Right lobe of liver (tissue), 6 donors: ENCODE measurements at regions not wholly inside any gene's neighbourhood (a gene's known extent, or its start where the extent isn't known, plus 50 kb on each side); places are given as distances from the start of the nearest gene placed in this dataset.

Source experiments
- ATAC-seq, 4 donors: fragments of 200-7000 bp; cut with Tn5 transposase; one replicate each; pipeline ENCODE4 v1.9.1; 2020; ENCODE audit warnings: mild to moderate bottlenecking in 4 of 4, moderate library complexity in 4 of 4
- DNase-seq, 3 donors: peaks; one replicate each; pipeline ENCODE4 v3.0.0-alpha.2; 2020
- H3K27ac ChIP-seq, 3 donors: fragments of 200-600 bp; one replicate each; pipeline ENCODE4 v1.8.0; 2022
- H3K27me3 ChIP-seq, 2 donors: fragments of 200-600 bp; one replicate each; pipeline ENCODE4 v1.8.0; 2022
- H3K36me3 ChIP-seq, 4 donors: fragments of 200-600 bp; sonication (generic) in 1 of 4; one replicate each; pipeline versions ENCODE4 v1.5.1 to v1.8.0; 2017 to 2022; ENCODE audit warnings: control low read depth in 1 of 4
- H3K4me1 ChIP-seq, 4 donors: fragments of 200-600 bp; sonication (generic) in 1 of 4; one replicate each; pipeline versions ENCODE4 v1.5.1 to v1.8.0; 2017 to 2022; ENCODE audit warnings: control low read depth in 1 of 4
- H3K4me3 ChIP-seq, 3 donors: fragments of 200-600 bp; one replicate each; pipeline ENCODE4 v1.8.0; 2022
- H3K9me3 ChIP-seq, 4 donors: fragments of 200-600 bp; sonication (generic) in 1 of 4; one replicate each; pipeline versions ENCODE4 v1.5.1 to v1.8.0; 2017 to 2022; ENCODE audit warnings: control low read depth in 1 of 4
- POLR2A ChIP-seq: fragments of 450-650 bp; IDR thresholded peaks from one replicate; pipeline ENCODE4 v1.6.1; 2017; ENCODE audit warnings: antibody characterized with exemption, mild to moderate bottlenecking
- whole genome bisulfite sequencing: methylation state at CpG from one replicate; pipeline ENCODE4 v1.1.6; 2018; ENCODE audit warnings: low coverage, low lambda C conversion rate; ENCODE audit not compliant: insufficient coverage; ENCODE audit errors: missing lambda C conversion rate; 5-methylcytosine and 5-hydroxymethylcytosine counted together
- intact Hi-C, 2 donors: fragments of 100-400 bp; cut with DNase I; formaldehyde crosslinking; loops; one replicate each; pipeline versions ENCODE4 v1.11.2 to v1.14.1; 2022
- TF ChIP-seq, protein P1 (sequence below), 4 donors: fragments of 200-600 bp in 3 of 4; fragments of 450-650 bp in 1 of 4; IDR thresholded peaks; one replicate each; pipeline versions ENCODE4 v1.5.1 to v1.8.0; 2016 to 2022; ENCODE audit warnings: antibody characterized with exemption in 4 of 4, mild to moderate bottlenecking in 2 of 4
- donor health status: DM: no; HTN: yes; CAD: no.
- donor health status: DM: no; HTN: no; CAD: no.
- donor health status: DM: no; HTN: no; CAD: no.
- donor health status: DM: no; HTN: yes; CAD: no.
- donor health status: DM: no; HTN: yes; CAD: no.

- Histone ChIP-seq H3K4me1 (no peaks in the 10 kb centered on the region), H3K27ac (no peak overlapping the region), H3K27me3 (no peaks in the 10 kb centered on the region), H3K9me3 (no peaks in the 10 kb centered on the region), H3K36me3 (no peaks in the 10 kb centered on the region), H3K4me3 (no peak overlapping the region)
- no peak for DNase-seq
- no CpG with 5 or more reads among the region's 1 CpG for WGBS
- TF ChIP-seq, protein P1, sequence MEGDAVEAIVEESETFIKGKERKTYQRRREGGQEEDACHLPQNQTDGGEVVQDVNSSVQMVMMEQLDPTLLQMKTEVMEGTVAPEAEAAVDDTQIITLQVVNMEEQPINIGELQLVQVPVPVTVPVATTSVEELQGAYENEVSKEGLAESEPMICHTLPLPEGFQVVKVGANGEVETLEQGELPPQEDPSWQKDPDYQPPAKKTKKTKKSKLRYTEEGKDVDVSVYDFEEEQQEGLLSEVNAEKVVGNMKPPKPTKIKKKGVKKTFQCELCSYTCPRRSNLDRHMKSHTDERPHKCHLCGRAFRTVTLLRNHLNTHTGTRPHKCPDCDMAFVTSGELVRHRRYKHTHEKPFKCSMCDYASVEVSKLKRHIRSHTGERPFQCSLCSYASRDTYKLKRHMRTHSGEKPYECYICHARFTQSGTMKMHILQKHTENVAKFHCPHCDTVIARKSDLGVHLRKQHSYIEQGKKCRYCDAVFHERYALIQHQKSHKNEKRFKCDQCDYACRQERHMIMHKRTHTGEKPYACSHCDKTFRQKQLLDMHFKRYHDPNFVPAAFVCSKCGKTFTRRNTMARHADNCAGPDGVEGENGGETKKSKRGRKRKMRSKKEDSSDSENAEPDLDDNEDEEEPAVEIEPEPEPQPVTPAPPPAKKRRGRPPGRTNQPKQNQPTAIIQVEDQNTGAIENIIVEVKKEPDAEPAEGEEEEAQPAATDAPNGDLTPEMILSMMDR (IDR thresholded peaks at IDR 0.05): no peak
- TF ChIP-seq POLR2A: no peak
- intact Hi-C loops: no loop called here
- no peak for ATAC-seq
These were observed 417.1 kb downstream of the DMRTA1 start for GRCh38 chr9:22863736-22864135.

- intact Hi-C loops: no loop called here
- H3K4me1 ChIP-seq: no peaks in the 10 kb centered on the region
- H3K9me3 ChIP-seq: no peaks in the 10 kb centered on the region
- no peak overlapping the region for H3K4me3 ChIP-seq
- no peaks in the 10 kb centered on the region for H3K36me3 ChIP-seq
- no peak overlapping the region for H3K27ac ChIP-seq
- 92% methylated on average over 4 of the region's 4 CpGs for WGBS
- ATAC-seq (no peak), DNase-seq (no peak)
- TF ChIP-seq, protein P1 (IDR thresholded peaks at IDR 0.05): no peak
- no peak for TF ChIP-seq POLR2A
- H3K27me3 ChIP-seq: no peaks in the 10 kb centered on the region
These were observed 446.7 kb downstream of the DMRTA1 start for GRCh38 chr9:22893196-22893843.

- DNase-seq (no peak), ATAC-seq (no peak)
- Histone ChIP-seq H3K27ac (no peak overlapping the region), H3K9me3 (no peaks in the 10 kb centered on the region), H3K4me1 (no peaks in the 10 kb centered on the region), H3K4me3 (no peak overlapping the region), H3K27me3 (no peaks in the 10 kb centered on the region), H3K36me3 (no peaks in the 10 kb centered on the region)
- TF ChIP-seq, protein P1 (IDR thresholded peaks at IDR 0.05): no peak
- TF ChIP-seq POLR2A: no peak
- WGBS: 63% methylated on average over 4 of the region's 4 CpGs
- intact Hi-C loops: no loop called here
These were observed 452.0 kb downstream of the DMRTA1 start for GRCh38 chr9:22898591-22898990.

DNA sequence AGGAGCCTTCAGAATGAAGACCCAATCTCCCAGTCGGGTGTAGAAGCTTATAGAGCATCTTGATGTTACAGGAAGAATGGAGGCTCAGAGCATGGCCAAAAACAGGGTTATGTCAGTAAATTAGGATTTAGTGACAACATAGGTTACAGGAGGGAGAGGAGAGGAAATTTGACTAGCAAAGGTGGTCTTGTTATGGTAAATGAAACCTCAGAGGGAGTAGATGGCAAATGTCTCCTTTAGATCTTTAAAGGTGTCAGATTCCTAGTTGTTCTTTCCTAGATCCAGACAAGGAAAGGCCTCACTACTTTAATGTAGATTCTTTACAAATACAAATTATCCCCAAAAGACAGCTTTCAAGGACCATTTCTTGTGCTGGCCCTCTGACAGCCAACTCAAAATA, 465.0 kb downstream of the DMRTA1 start:
- Histone ChIP-seq H3K4me1 (no peaks in the 10 kb centered on the region), H3K27me3 (no peaks in the 10 kb centered on the region), H3K9me3 (no peaks in the 10 kb centered on the region), H3K36me3 (no peaks in the 10 kb centered on the region), H3K27ac (no peak overlapping the region), H3K4me3 (no peak overlapping the region)
- intact Hi-C loops: no loop called here
- no peak for DNase-seq
- ATAC-seq: no peak
- 68% methylated on average over 1 of the region's 1 CpG for WGBS
- TF ChIP-seq, protein P1 (IDR thresholded peaks at IDR 0.05): no peak
- no peak for TF ChIP-seq POLR2A

DNA sequence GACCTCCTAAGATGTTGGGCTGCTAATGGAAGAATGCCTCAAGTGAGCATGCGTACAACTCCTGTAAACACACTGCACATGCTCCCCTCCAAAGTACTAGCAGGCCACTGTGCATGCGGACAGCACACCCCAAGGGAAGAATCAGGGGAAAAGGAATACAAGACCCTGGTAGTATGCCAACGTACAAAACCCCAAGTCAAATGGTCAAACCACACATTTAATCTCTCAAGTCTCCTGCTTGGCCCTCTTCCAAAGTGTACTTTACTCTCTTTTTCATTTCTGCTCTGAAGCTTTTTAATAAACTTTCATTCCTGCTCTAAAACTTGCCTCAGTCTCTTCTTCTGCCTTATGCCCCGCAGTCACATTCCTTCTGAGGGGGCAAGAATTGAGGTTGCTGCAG, 466.4 kb downstream of the DMRTA1 start:
- Histone ChIP-seq H3K4me1 (no peaks in the 10 kb centered on the region), H3K36me3 (no peaks in the 10 kb centered on the region), H3K9me3 (no peaks in the 10 kb centered on the region), H3K4me3 (no peak overlapping the region), H3K27me3 (no peaks in the 10 kb centered on the region), H3K27ac (no peak overlapping the region)
- DNase-seq: no peak
- ATAC-seq: no peak
- intact Hi-C loops: no loop called here
- WGBS: 66% methylated on average over 4 of the region's 4 CpGs
- TF ChIP-seq, protein P1 (IDR thresholded peaks at IDR 0.05): no peak
- no peak for TF ChIP-seq POLR2A
